Activated CD4-positive, alpha-beta T cell treated with anti-CD3 and anti-CD28 coated beads, Interleukin-2, amount 10 ng/mL, durations not matched to agents 24 days and 14 days (primary cell): ENCODE measurements at regions not wholly inside any gene's neighbourhood (a gene's known extent, or its start where the extent isn't known, plus 50 kb on each side); places are given as distances from the start of the nearest gene placed in this dataset.

Experiments
- DNase-seq: peaks from one replicate; pipeline ENCODE4 v3.0.0; 2022
- H3K27ac Mint-ChIP-seq: one replicate; pipeline ENCODE4 v1.8.0; 2022; ENCODE audit warnings: mild to moderate bottlenecking, mixed read lengths
- H3K27me3 Mint-ChIP-seq: one replicate; pipeline ENCODE4 v1.8.0; 2022; ENCODE audit warnings: mixed read lengths
- H3K36me3 Mint-ChIP-seq: one replicate; pipeline ENCODE4 v1.8.0; 2022; ENCODE audit warnings: low read depth, mild to moderate bottlenecking, mixed read lengths
- H3K4me1 Mint-ChIP-seq: one replicate; pipeline ENCODE4 v1.8.0; 2021; ENCODE audit warnings: mixed read lengths
- H3K4me3 Mint-ChIP-seq: one replicate; pipeline ENCODE4 v1.8.0; 2022; ENCODE audit warnings: mild to moderate bottlenecking, moderate library complexity, mixed read lengths
- H3K9me3 Mint-ChIP-seq: one replicate; pipeline ENCODE4 v1.8.0; 2021; ENCODE audit warnings: mixed read lengths
- intact Hi-C: fragments of 100-400 bp; cut with micrococcal nuclease; formaldehyde crosslinking; loops from one replicate; pipeline ENCODE4 v1.15.1; 2023

DNA sequence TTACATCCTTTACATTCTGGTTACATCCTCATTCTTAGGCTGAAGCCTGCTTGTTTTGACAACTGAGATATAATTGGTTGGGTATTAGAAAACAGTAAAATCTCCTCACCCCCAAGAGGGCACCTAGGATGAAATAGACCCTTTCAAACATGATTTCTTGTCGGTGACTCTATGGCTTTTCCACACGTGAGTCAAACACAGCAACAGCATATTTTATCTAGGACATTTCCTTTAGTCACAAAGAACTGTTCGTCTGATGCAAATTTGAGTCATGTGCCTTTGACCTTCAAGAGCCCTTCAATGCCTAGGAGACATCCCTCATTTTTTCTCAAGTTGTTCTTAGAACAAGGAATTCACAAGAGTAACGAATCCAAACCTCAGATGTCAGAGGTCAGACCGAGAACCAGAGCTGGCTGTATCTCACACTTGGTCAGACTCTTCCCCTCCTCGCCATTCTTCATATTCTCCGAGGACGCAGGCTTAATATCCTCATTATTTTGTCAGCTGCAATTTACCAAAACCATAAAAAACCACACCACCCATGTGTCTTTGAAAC lies 60.5 kb upstream of the ALKAL2 start:
- Mint-ChIP-seq H3K27ac (no peak overlapping the region), H3K9me3 (no peaks in the 10 kb centered on the region), H3K4me3 (no peak overlapping the region), H3K4me1 (no peaks in the 10 kb centered on the region), H3K36me3 (no peaks in the 10 kb centered on the region), H3K27me3 (peaks cover 30% of the 10 kb centered on the region)
- intact Hi-C loops = no loop called here
- DNase-seq = no peak

DNA sequence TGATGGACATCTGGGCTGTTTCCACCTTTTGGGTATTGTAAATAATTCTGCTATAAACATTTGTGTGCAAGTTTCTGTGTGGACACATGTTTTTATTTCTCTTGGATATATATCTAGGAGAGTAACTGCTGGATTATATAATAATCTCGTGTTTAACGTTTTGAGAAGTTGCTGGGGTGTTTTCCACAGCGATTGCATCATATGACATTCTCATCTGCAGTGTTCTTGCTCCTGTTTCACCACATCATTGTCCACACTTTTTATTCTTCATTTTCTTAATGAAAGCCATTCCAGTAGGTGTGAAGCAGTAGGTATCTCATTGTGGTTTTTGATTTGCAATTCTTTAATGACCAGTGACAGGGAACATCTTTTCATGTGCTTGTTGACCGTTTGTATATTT lies 56.9 kb upstream of the ALKAL2 start:
- Mint-ChIP-seq H3K27ac (no peak overlapping the region), H3K9me3 (no peaks in the 10 kb centered on the region), H3K27me3 (peaks cover 39% of the 10 kb centered on the region), H3K4me3 (no peak overlapping the region), H3K4me1 (no peaks in the 10 kb centered on the region), H3K36me3 (no peaks in the 10 kb centered on the region)
- intact Hi-C loops = no loop called here
- no peak for DNase-seq

DNA sequence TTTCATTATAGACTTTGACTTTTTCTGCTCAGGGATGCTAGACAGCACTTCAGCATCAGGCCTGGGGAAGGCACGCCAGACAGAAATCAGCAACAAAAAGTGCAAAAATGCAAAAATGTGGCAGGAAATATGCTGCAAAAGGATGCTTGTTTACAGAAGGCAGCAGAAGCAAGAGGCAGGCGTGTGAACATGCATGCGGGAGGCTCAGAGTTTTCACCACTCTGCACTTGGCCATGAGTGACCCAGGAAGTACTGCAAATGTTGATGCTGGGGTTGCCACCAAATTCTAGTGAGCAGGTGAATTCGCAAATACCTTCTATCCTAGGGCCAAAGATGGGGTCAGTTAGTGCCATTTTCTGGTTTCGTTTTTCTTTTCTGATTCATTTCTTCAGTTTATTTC lies 55.5 kb upstream of the ALKAL2 start:
- intact Hi-C loops = no loop called here
- H3K9me3 Mint-ChIP-seq = peaks cover 4% of the 10 kb centered on the region

DNA sequence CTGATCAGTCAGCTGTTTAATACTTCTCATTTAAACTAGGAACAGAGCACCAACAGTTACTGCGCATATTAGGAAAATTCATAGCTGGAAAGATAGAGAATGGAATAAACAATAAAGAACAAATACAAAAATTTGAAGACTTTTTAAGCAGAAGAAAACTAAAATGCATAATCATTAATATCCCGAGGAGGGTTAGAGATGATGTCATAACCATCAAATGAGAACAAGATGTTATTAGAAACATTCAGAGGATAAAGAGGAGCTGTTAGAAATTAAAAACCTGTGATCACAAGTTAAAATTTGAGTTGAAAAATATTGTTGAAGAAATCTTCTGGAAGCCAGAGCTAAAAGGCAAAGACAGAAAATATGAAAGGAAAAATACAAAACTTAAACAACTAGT lies 54.0 kb upstream of the ALKAL2 start:
- H3K27ac Mint-ChIP-seq = no peak overlapping the region
- peaks cover 8% of the 10 kb centered on the region for H3K9me3 Mint-ChIP-seq
- H3K4me1 Mint-ChIP-seq = no peaks in the 10 kb centered on the region
- H3K36me3 Mint-ChIP-seq = no peaks in the 10 kb centered on the region
- intact Hi-C loops = no loop called here
- no peak overlapping the region for H3K4me3 Mint-ChIP-seq
- DNase-seq = no peak
- H3K27me3 Mint-ChIP-seq = peaks cover 36% of the 10 kb centered on the region

More for the DNA sequence above, 55.5 kb upstream of the ALKAL2 start:
- no peaks in the 10 kb centered on the region for H3K4me1 Mint-ChIP-seq
- H3K36me3 Mint-ChIP-seq = no peaks in the 10 kb centered on the region
- no peak overlapping the region for H3K27ac Mint-ChIP-seq
- DNase-seq = no peak
- peaks cover 39% of the 10 kb centered on the region for H3K27me3 Mint-ChIP-seq
- H3K4me3 Mint-ChIP-seq = no peak overlapping the region

DNA sequence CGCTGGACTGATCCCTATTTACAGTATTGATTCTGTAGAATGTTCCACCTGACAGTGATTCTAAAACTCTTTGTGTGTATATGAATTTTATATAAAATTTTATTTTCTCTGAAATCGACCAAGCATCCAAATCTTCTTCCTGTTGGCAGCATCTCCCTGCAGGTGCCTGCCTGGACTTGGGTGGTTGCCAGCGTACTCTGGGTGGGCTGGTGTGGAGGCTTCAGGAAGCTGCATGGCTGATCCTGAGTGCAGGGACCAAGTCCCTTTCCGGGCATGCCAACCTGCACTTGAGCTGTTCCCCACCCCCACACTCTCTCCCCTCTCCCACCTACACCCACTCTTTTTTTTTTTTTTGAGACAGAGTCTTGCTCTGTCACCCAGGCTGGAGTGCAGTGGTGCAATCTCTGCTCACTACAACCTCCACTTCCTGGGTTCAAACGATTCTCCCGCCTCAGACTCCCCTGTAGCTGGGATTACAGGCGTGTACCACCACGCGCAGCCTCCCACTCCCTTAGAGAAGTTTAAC lies 53.2 kb upstream of the ALKAL2 start:
- Mint-ChIP-seq H3K36me3 (no peaks in the 10 kb centered on the region), H3K27me3 (peaks cover 29% of the 10 kb centered on the region), H3K9me3 (peaks cover 8% of the 10 kb centered on the region), H3K27ac (no peak overlapping the region), H3K4me3 (no peak overlapping the region), H3K4me1 (no peaks in the 10 kb centered on the region)
- DNase-seq = no peak
- intact Hi-C loops = no loop called here
